ENCODE measurements at regions not wholly inside any gene's neighbourhood (a gene's known extent, or its start where the extent isn't known, plus 50 kb on each side); places are given as distances from the start of the nearest gene placed in this dataset.

- Histone ChIP-seq H2AFZ (ENCODE audit: low read length) (peak overlapping the region; percentile 43; the same call in 1 of the 2 replicates), H3K4me2 (ENCODE audit: low read length) (peak overlapping the region; percentile 49), H3K79me2 (ENCODE audit: insufficient read depth, low read depth, low read length) (no peaks in the 10 kb centered on the region), H3K4me3 (ENCODE audit: low read depth, low read length, poor library complexity, severe bottlenecking) (peak overlapping the region; percentile 35), H3K36me3 (ENCODE audit: insufficient read depth, low read length) (no peaks in the 10 kb centered on the region), H4K20me1 (ENCODE audit: insufficient read depth, low read length) (no peaks in the 10 kb centered on the region), H3K9me3 (ENCODE audit: low read length) (no peaks in the 10 kb centered on the region), H3K4me1 (ENCODE audit: insufficient read depth, low read length, poor library complexity, severe bottlenecking) (peaks cover 64% of the 10 kb centered on the region), H3K9me2 (ENCODE audit: insufficient read depth, low read length) (no peaks in the 10 kb centered on the region), H3K27ac (ENCODE audit: low read depth, low read length, poor library complexity, severe bottlenecking) (peak overlapping the region; percentile 42)
- intact Hi-C loops (cut with micrococcal nuclease; ENCODE audit: unreplicated experiment) = no loop called here
- TF ChIP-seq CTCF (conservative IDR thresholded peaks at IDR 0.05; ENCODE audit: low read length) = no peak
- TF ChIP-seq EZH2phosphoT487 (IDR thresholded peaks at IDR 0.05; ENCODE audit: borderline replicate concordance, low read depth, low read length) = no peak
- no TSS peak for BruUV-seq (replicated peaks)
- peak; percentile 72 for DNase-seq (ENCODE audit: low spot score)
- CTCF ChIA-PET (ENCODE audit: unreplicated experiment) = no interaction called here
- POLR2A ChIA-PET = interaction anchor here (0.7 to 0.8 kb wide), 2 partner anchors 10 to 11 kb away, joined by 3 to 4 read pairs; no protein-coding TSS in a partner anchor
These were observed 103.1 kb downstream of the TLE3 start for GRCh38 chr15:69994429-69995205.

GRCh38 chr15:69996321-69997160, 101.2 kb downstream of the TLE3 start:
- Histone ChIP-seq H4K20me1 (ENCODE audit: insufficient read depth, low read length) (no peaks in the 10 kb centered on the region), H3K36me3 (ENCODE audit: insufficient read depth, low read length) (no peaks in the 10 kb centered on the region), H2AFZ (ENCODE audit: low read length) (no peak overlapping the region), H3K9me2 (ENCODE audit: insufficient read depth, low read length) (no peaks in the 10 kb centered on the region), H3K4me1 (ENCODE audit: insufficient read depth, low read length, poor library complexity, severe bottlenecking) (peaks cover 63% of the 10 kb centered on the region), H3K4me2 (ENCODE audit: low read length) (no peak overlapping the region), H3K9me3 (ENCODE audit: low read length) (no peaks in the 10 kb centered on the region), H3K27ac (ENCODE audit: low read depth, low read length, poor library complexity, severe bottlenecking) (no peak overlapping the region), H3K79me2 (ENCODE audit: insufficient read depth, low read depth, low read length) (no peaks in the 10 kb centered on the region), H3K4me3 (ENCODE audit: low read depth, low read length, poor library complexity, severe bottlenecking) (no peak overlapping the region)
- DNase-seq (ENCODE audit: low spot score) = no peak
- ChIA-PET POLR2A (no interaction called here), CTCF (ENCODE audit: unreplicated experiment) (no interaction called here)
- no TSS peak for BruUV-seq (replicated peaks)
- TF ChIP-seq CTCF (conservative IDR thresholded peaks at IDR 0.05; ENCODE audit: low read length) (no peak), EZH2phosphoT487 (IDR thresholded peaks at IDR 0.05; ENCODE audit: borderline replicate concordance, low read depth, low read length) (no peak)
- intact Hi-C loops (cut with micrococcal nuclease; ENCODE audit: unreplicated experiment) = no loop called here

GRCh38 chr15:69997161-69997485, 100.6 kb downstream of the TLE3 start:
- intact Hi-C loops (cut with micrococcal nuclease; ENCODE audit: unreplicated experiment) = no loop called here
- no peak overlapping the region for H3K4me2 ChIP-seq (ENCODE audit: low read length)
- ChIA-PET CTCF (ENCODE audit: unreplicated experiment) (no interaction called here), POLR2A (no interaction called here)
- H3K4me1 ChIP-seq (ENCODE audit: insufficient read depth, low read length, poor library complexity, severe bottlenecking) = peaks cover 68% of the 10 kb centered on the region
- H3K4me3 ChIP-seq (ENCODE audit: low read depth, low read length, poor library complexity, severe bottlenecking) = no peak overlapping the region
- no peaks in the 10 kb centered on the region for H3K36me3 ChIP-seq (ENCODE audit: insufficient read depth, low read length)
- H4K20me1 ChIP-seq (ENCODE audit: insufficient read depth, low read length) = no peaks in the 10 kb centered on the region
- no peak for DNase-seq (ENCODE audit: low spot score)
- no TSS peak for BruUV-seq (replicated peaks)
- H3K79me2 ChIP-seq (ENCODE audit: insufficient read depth, low read depth, low read length) = no peaks in the 10 kb centered on the region
- no peak overlapping the region for H3K27ac ChIP-seq (ENCODE audit: low read depth, low read length, poor library complexity, severe bottlenecking)
- no peaks in the 10 kb centered on the region for H3K9me2 ChIP-seq (ENCODE audit: insufficient read depth, low read length)
- H3K9me3 ChIP-seq (ENCODE audit: low read length) = peaks cover under 1% of the 10 kb centered on the region; the same call in 1 of the 2 replicates
- TF ChIP-seq EZH2phosphoT487 (IDR thresholded peaks at IDR 0.05; ENCODE audit: borderline replicate concordance, low read depth, low read length) = no peak
- TF ChIP-seq CTCF (conservative IDR thresholded peaks at IDR 0.05; ENCODE audit: low read length) = no peak
- H2AFZ ChIP-seq (ENCODE audit: low read length) = no peak overlapping the region
